H9 (cell line): ENCODE measurements at regions not wholly inside any gene's neighbourhood (a gene's known extent, or its start where the extent isn't known, plus 50 kb on each side); places are given as distances from the start of the nearest gene placed in this dataset.

ENCODE experiments used
- DNase-seq: peaks from one replicate; pipeline ENCODE4 v3.0.0-alpha.2; 2017
- H2AFZ ChIP-seq: one replicate; pipeline ENCODE4 v1.6.1; 2013; ENCODE audit warnings: mild to moderate bottlenecking, low read length, control low read depth, moderate library complexity
- H2AK5ac ChIP-seq: 2 replicates; pipeline ENCODE4 v1.6.1; 2013; ENCODE audit warnings: low read length, control low read depth, mixed read lengths; ENCODE audit not compliant: insufficient read length
- H2BK120ac ChIP-seq: one replicate; pipeline ENCODE4 v1.6.1; 2013; ENCODE audit warnings: low read depth, mild to moderate bottlenecking, low read length, control low read depth, inconsistent platforms; ENCODE audit not compliant: poor library complexity, severe bottlenecking
- H2BK12ac ChIP-seq: 2 replicates; pipeline ENCODE4 v1.6.1; 2013; ENCODE audit warnings: low read length, control low read depth, mixed read lengths, low read depth; ENCODE audit not compliant: insufficient read length
- H2BK15ac ChIP-seq: 2 replicates; pipeline ENCODE4 v1.6.1; 2013; ENCODE audit warnings: low read depth, low read length, control low read depth
- H2BK20ac ChIP-seq: one replicate; pipeline ENCODE4 v1.6.1; 2013; ENCODE audit warnings: low read depth, mild to moderate bottlenecking, low read length, control low read depth, inconsistent platforms; ENCODE audit not compliant: poor library complexity, severe bottlenecking
- H2BK5ac ChIP-seq: 2 replicates; pipeline ENCODE4 v1.6.1; 2013; ENCODE audit warnings: low read length, control low read depth, mixed read lengths; ENCODE audit not compliant: insufficient read length
- H3K14ac ChIP-seq: 2 replicates; pipeline ENCODE4 v1.6.1; 2013; ENCODE audit warnings: low read length, control low read depth; ENCODE audit not compliant: insufficient read depth
- H3K18ac ChIP-seq: 2 replicates; pipeline ENCODE4 v1.6.1; 2013; ENCODE audit warnings: low read depth, mild to moderate bottlenecking, mixed read lengths, low read length, control low read depth; ENCODE audit not compliant: insufficient read length
- H3K23ac ChIP-seq: 2 replicates; pipeline ENCODE4 v1.6.1; 2013; ENCODE audit warnings: low read length, control low read depth, mixed read lengths, low read depth; ENCODE audit not compliant: insufficient read length
- H3K23me2 ChIP-seq: 2 replicates; pipeline ENCODE4 v1.6.1; 2013; ENCODE audit warnings: low read depth, mild to moderate bottlenecking, mixed read lengths, low read length, control low read depth; ENCODE audit not compliant: insufficient read length, poor library complexity, severe bottlenecking
- H3K27ac ChIP-seq: 2 replicates; pipeline ENCODE4 v1.5.1; 2013; ENCODE audit warnings: low read length, control low read depth, mixed read lengths, low read depth; ENCODE audit not compliant: insufficient read length
- H3K27me3 ChIP-seq: 2 replicates; pipeline ENCODE4 v1.6.1; 2013; ENCODE audit warnings: low read length, control low read depth, inconsistent platforms; ENCODE audit not compliant: insufficient read depth
- H3K4ac ChIP-seq: 2 replicates; pipeline ENCODE4 v1.6.1; 2013; ENCODE audit warnings: low read depth, mild to moderate bottlenecking, control low read depth, inconsistent platforms, low read length, moderate library complexity
- H3K4me1 ChIP-seq: 2 replicates; pipeline ENCODE4 v1.6.1; 2013; ENCODE audit warnings: low read length, control low read depth, inconsistent platforms; ENCODE audit not compliant: insufficient read depth
- H3K4me2 ChIP-seq: 2 replicates; pipeline ENCODE4 v1.6.1; 2013; ENCODE audit warnings: low read length, control low read depth, mixed read lengths; ENCODE audit not compliant: insufficient read length, insufficient read depth
- H3K56ac ChIP-seq: 2 replicates; pipeline ENCODE4 v1.6.1; 2013; ENCODE audit warnings: low read depth, mild to moderate bottlenecking, mixed read lengths, low read length, control low read depth; ENCODE audit not compliant: insufficient read length
- H3K79me1 ChIP-seq: 2 replicates; pipeline ENCODE4 v1.6.1; 2013; ENCODE audit warnings: low read depth, mild to moderate bottlenecking, moderate library complexity, low read length, control low read depth, inconsistent platforms; ENCODE audit not compliant: insufficient read depth, poor library complexity, severe bottlenecking
- H3K79me2 ChIP-seq: 2 replicates; pipeline ENCODE4 v1.6.1; 2013; ENCODE audit warnings: low read length, control low read depth, inconsistent platforms; ENCODE audit not compliant: insufficient read depth
- H3K9ac ChIP-seq: 2 replicates; pipeline ENCODE4 v1.6.1; 2013; ENCODE audit warnings: low read length, control low read depth, mixed read lengths; ENCODE audit not compliant: insufficient read length; ENCODE audit errors: extremely low read depth
- H3K9me3 ChIP-seq: one replicate; pipeline ENCODE4 v1.6.1; 2013; ENCODE audit warnings: low read depth, low read length, inconsistent platforms; ENCODE audit not compliant: control insufficient read depth
- H3T11ph ChIP-seq: one replicate; pipeline ENCODE4 v1.6.1; 2013; ENCODE audit warnings: mild to moderate bottlenecking, low read length, control low read depth, inconsistent platforms
- H4K20me1 ChIP-seq: one replicate; pipeline ENCODE4 v1.6.1; 2013; ENCODE audit not compliant: control insufficient read depth, insufficient read length, insufficient read depth
- H4K5ac ChIP-seq: 2 replicates; pipeline ENCODE4 v1.6.1; 2013; ENCODE audit warnings: low read depth, mild to moderate bottlenecking, mixed read lengths, low read length, control low read depth; ENCODE audit not compliant: insufficient read length
- H4K8ac ChIP-seq: replicated peaks from 2 replicates; pipeline ENCODE4 v1.6.1; 2013; ENCODE audit warnings: low read length, control low read depth, mixed read lengths, low read depth; ENCODE audit not compliant: insufficient read length
- H4K91ac ChIP-seq: 2 replicates; pipeline ENCODE4 v1.6.1; 2013; ENCODE audit warnings: low read depth, mild to moderate bottlenecking, moderate library complexity, mixed read lengths, low read length, control low read depth; ENCODE audit not compliant: insufficient read length
- H3K27ac Mint-ChIP-seq, 3 experiments: 2 replicates in 2 of 3; 3 replicates in 1 of 3; pipeline ENCODE4 v1.8.0; 2020 to 2021; ENCODE audit warnings: mixed read lengths in 3 of 3, mild to moderate bottlenecking in 1 of 3, moderate library complexity in 1 of 3
- H3K27me3 Mint-ChIP-seq: 2 replicates; pipeline ENCODE4 v1.8.0; 2021; ENCODE audit warnings: low read depth, mild to moderate bottlenecking, moderate library complexity, mixed read lengths
- H3K36me3 Mint-ChIP-seq, 3 experiments: 2 replicates in 2 of 3; 3 replicates in 1 of 3; pipeline ENCODE4 v1.8.0; 2020 to 2021; ENCODE audit warnings: low read depth in 3 of 3, mixed read lengths in 3 of 3; ENCODE audit not compliant: insufficient read depth in 1 of 3
- H3K4me1 Mint-ChIP-seq, 2 experiments: 2 replicates each; pipeline ENCODE4 v1.8.0; 2020; ENCODE audit warnings: mixed read lengths in 2 of 2
- H3K4me3 Mint-ChIP-seq, 2 experiments: 2 replicates in 1 of 2; 3 replicates in 1 of 2; pipeline ENCODE4 v1.8.0; 2020 to 2021; ENCODE audit warnings: mild to moderate bottlenecking in 2 of 2, mixed read lengths in 2 of 2, moderate library complexity in 1 of 2
- H3K9me3 Mint-ChIP-seq, 2 experiments: 2 replicates in 1 of 2; 3 replicates in 1 of 2; pipeline ENCODE4 v1.8.0; 2020; ENCODE audit warnings: mild to moderate bottlenecking in 2 of 2, mixed read lengths in 2 of 2, moderate library complexity in 1 of 2
- CTCF ChIP-seq: fragments of 200-600 bp; sonication (generic); conservative IDR thresholded peaks from 3 replicates; pipeline ENCODE4 v1.8.0; 2021; ENCODE audit warnings: antibody characterized with exemption, mild to moderate bottlenecking
- WGBS: extraction: QIAGEN DNeasy Blood & Tissue Kit; methylation state at CpG from one replicate; pipeline ENCODE4 v1.1.7; 2013; ENCODE audit warnings: missing lambda C conversion rate, low lambda C conversion rate, mixed read lengths; ENCODE audit not compliant: insufficient read length; ENCODE audit errors: extremely low coverage; 5-methylcytosine and 5-hydroxymethylcytosine counted together

GRCh38 chr6:62357835-62358234 lies 71.8 kb upstream of the KHDRBS2 start:
- Histone ChIP-seq H2BK5ac (no peak overlapping the region), H2BK20ac (no peak overlapping the region), H2AFZ (no peak overlapping the region), H2BK15ac (no peak overlapping the region), H3K4me2 (no peak overlapping the region), H4K5ac (no peak overlapping the region), H3T11ph (no peak overlapping the region), H3K56ac (no peak overlapping the region), H4K8ac (no peak overlapping the region), H3K79me2 (no peaks in the 10 kb centered on the region), H2BK12ac (no peak overlapping the region), H3K23ac (no peak overlapping the region), H4K91ac (no peak overlapping the region), H3K4me1 (no peaks in the 10 kb centered on the region), H4K20me1 (no peaks in the 10 kb centered on the region), H3K14ac (no peak overlapping the region), H3K18ac (no peak overlapping the region), H2AK5ac (no peak overlapping the region), H3K79me1 (no peaks in the 10 kb centered on the region), H3K9me3 (no peaks in the 10 kb centered on the region), H3K27ac (no peak overlapping the region), H3K4ac (no peak overlapping the region), H2BK120ac (no peak overlapping the region), H3K23me2 (no peaks in the 10 kb centered on the region), H3K9ac (no peak overlapping the region), H3K27me3 (no peaks in the 10 kb centered on the region)
- H3K36me3 Mint-ChIP-seq: no peaks in the 10 kb centered on the region
- H3K4me3 Mint-ChIP-seq: no peak overlapping the region
- no peaks in the 10 kb centered on the region for H3K27me3 Mint-ChIP-seq
- no peaks in the 10 kb centered on the region; a peak in 1 of 5 replicates for H3K9me3 Mint-ChIP-seq
- no CpG with 5 or more reads among the region's 6 CpGs for WGBS
- no peak for TF ChIP-seq CTCF
- no peak for DNase-seq
- no peak overlapping the region for H3K27ac Mint-ChIP-seq
- H3K4me1 Mint-ChIP-seq: no peaks in the 10 kb centered on the region
